OCI-LY1 (cell line): ENCODE measurements at regions not wholly inside any gene's neighbourhood (a gene's known extent, or its start where the extent isn't known, plus 50 kb on each side); places are given as distances from the start of the nearest gene placed in this dataset.

Experiments used
- H2AFZ ChIP-seq: fragments of 200-600 bp; sonication (generic), shearing (Covaris generic); 2 replicates; pipeline ENCODE4 v1.6.0; 2014; ENCODE audit warnings: antibody characterized with exemption, mild to moderate bottlenecking, low read length
- H3F3A ChIP-seq: fragments of 200-600 bp; sonication (generic), shearing (Covaris generic); 2 replicates; pipeline ENCODE4 v1.6.0; 2014; ENCODE audit warnings: mild to moderate bottlenecking, antibody characterized with exemption, low read length, moderate library complexity; ENCODE audit not compliant: insufficient read depth
- H3K27ac ChIP-seq: fragments of 200-600 bp; sonication (generic); 2 replicates; pipeline ENCODE4 v1.5.1; 2014; ENCODE audit warnings: low read length, mixed run types, mild to moderate bottlenecking, low read depth; ENCODE audit not compliant: poor library complexity, severe bottlenecking
- H3K27me3 ChIP-seq: fragments of 200-600 bp; sonication (generic); 2 replicates; pipeline ENCODE4 v1.6.0; 2014; ENCODE audit warnings: antibody characterized with exemption, mild to moderate bottlenecking, low read length, moderate library complexity; ENCODE audit not compliant: insufficient read depth
- H3K36me3 ChIP-seq: fragments of 200-600 bp; sonication (generic); 2 replicates; pipeline ENCODE4 v1.6.1; 2014; ENCODE audit warnings: mild to moderate bottlenecking, antibody characterized with exemption, low read length, moderate library complexity, mixed read lengths; ENCODE audit not compliant: insufficient read depth
- H3K4me1 ChIP-seq: fragments of 200-600 bp; sonication (generic); 2 replicates; pipeline ENCODE4 v1.5.1; 2014; ENCODE audit warnings: mild to moderate bottlenecking, low read length, moderate library complexity; ENCODE audit not compliant: insufficient read depth, severe bottlenecking
- H3K4me2 ChIP-seq: fragments of 200-600 bp; sonication (generic), shearing (Covaris generic); 2 replicates; pipeline ENCODE4 v1.6.1; 2014; ENCODE audit warnings: low read length
- H3K4me3 ChIP-seq: fragments of 200-600 bp; sonication (generic); 2 replicates; pipeline ENCODE4 v1.5.1; 2014; ENCODE audit warnings: low read length, low read depth, mild to moderate bottlenecking, mixed read lengths; ENCODE audit not compliant: poor library complexity, severe bottlenecking
- H3K79me2 ChIP-seq: fragments of 200-600 bp; shearing (Covaris generic); 2 replicates; pipeline ENCODE4 v1.6.1; 2016; ENCODE audit warnings: mixed run types, low read length, mixed read lengths; ENCODE audit not compliant: insufficient read depth
- H3K9ac ChIP-seq: fragments of 200-600 bp; sonication (generic), shearing (Covaris generic); 2 replicates; pipeline ENCODE4 v1.6.1; 2014; ENCODE audit warnings: mild to moderate bottlenecking, low read length, mixed read lengths
- H3K9me2 ChIP-seq: fragments of 200-600 bp; sonication (generic), shearing (Covaris generic); 2 replicates; pipeline ENCODE4 v1.6.1; 2014; ENCODE audit warnings: low read depth, mild to moderate bottlenecking, low read length, mixed read lengths
- H3K9me3 ChIP-seq: fragments of 200-600 bp; shearing (Covaris generic); 2 replicates; pipeline ENCODE4 v1.6.1; 2014; ENCODE audit warnings: low read length, mixed read lengths
- H4K20me1 ChIP-seq: fragments of 200-600 bp; sonication (generic), shearing (Covaris generic); 2 replicates; pipeline ENCODE4 v1.6.0; 2016; ENCODE audit warnings: mild to moderate bottlenecking, low read length; ENCODE audit not compliant: insufficient read depth
- EZH2 ChIP-seq: fragments of 200-600 bp; sonication (generic), shearing (Covaris generic); IDR thresholded peaks from 2 replicates; pipeline ENCODE4 v1.8.0; 2017; ENCODE audit warnings: borderline replicate concordance, mixed run types, mild to moderate bottlenecking, antibody characterized with exemption, low read length, moderate library complexity, mixed read lengths
- TF ChIP-seq, protein P1 (sequence below): fragments of 200-600 bp; sonication (generic), shearing (Covaris generic); IDR thresholded peaks from 2 replicates; pipeline ENCODE4 v1.5.1; 2017; ENCODE audit warnings: mild to moderate bottlenecking, antibody characterized with exemption, low read length, moderate library complexity, mixed read lengths

- H3K9me2 ChIP-seq: no peaks in the 10 kb centered on the region
- no peaks in the 10 kb centered on the region for H3F3A ChIP-seq
- no peak for TF ChIP-seq EZH2
- TF ChIP-seq, protein P1, sequence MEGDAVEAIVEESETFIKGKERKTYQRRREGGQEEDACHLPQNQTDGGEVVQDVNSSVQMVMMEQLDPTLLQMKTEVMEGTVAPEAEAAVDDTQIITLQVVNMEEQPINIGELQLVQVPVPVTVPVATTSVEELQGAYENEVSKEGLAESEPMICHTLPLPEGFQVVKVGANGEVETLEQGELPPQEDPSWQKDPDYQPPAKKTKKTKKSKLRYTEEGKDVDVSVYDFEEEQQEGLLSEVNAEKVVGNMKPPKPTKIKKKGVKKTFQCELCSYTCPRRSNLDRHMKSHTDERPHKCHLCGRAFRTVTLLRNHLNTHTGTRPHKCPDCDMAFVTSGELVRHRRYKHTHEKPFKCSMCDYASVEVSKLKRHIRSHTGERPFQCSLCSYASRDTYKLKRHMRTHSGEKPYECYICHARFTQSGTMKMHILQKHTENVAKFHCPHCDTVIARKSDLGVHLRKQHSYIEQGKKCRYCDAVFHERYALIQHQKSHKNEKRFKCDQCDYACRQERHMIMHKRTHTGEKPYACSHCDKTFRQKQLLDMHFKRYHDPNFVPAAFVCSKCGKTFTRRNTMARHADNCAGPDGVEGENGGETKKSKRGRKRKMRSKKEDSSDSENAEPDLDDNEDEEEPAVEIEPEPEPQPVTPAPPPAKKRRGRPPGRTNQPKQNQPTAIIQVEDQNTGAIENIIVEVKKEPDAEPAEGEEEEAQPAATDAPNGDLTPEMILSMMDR: no peak
- H4K20me1 ChIP-seq: no peaks in the 10 kb centered on the region
- H3K36me3 ChIP-seq: no peaks in the 10 kb centered on the region
- no peak overlapping the region for H3K4me2 ChIP-seq
- H3K79me2 ChIP-seq: no peaks in the 10 kb centered on the region
- H3K9ac ChIP-seq: no peak overlapping the region
- H3K4me3 ChIP-seq: no peak overlapping the region
- H3K4me1 ChIP-seq: no peaks in the 10 kb centered on the region
- H3K9me3 ChIP-seq: no peaks in the 10 kb centered on the region
- no peak overlapping the region for H3K27ac ChIP-seq
- H3K27me3 ChIP-seq: no peaks in the 10 kb centered on the region
- H2AFZ ChIP-seq: no peak overlapping the region
Measured at GRCh38 chr16:62353355-62353754, 317.1 kb upstream of the CDH8 start.

GRCh38 chr16:62342216-62342615 lies 306.0 kb upstream of the CDH8 start:
- Histone ChIP-seq H3F3A (no peaks in the 10 kb centered on the region), H3K4me2 (no peak overlapping the region), H3K9me2 (no peaks in the 10 kb centered on the region), H3K4me3 (no peak overlapping the region), H3K27ac (no peak overlapping the region), H3K4me1 (no peaks in the 10 kb centered on the region), H3K79me2 (no peaks in the 10 kb centered on the region), H2AFZ (no peak overlapping the region), H3K27me3 (no peaks in the 10 kb centered on the region), H3K36me3 (no peaks in the 10 kb centered on the region), H3K9ac (no peak overlapping the region), H4K20me1 (no peaks in the 10 kb centered on the region), H3K9me3 (no peaks in the 10 kb centered on the region)
- TF ChIP-seq EZH2: no peak
- TF ChIP-seq, protein P1: no peak

GRCh38 chr16:62335356-62335755 lies 299.1 kb upstream of the CDH8 start:
- H3K36me3 ChIP-seq: no peaks in the 10 kb centered on the region
- H3K9me2 ChIP-seq: no peaks in the 10 kb centered on the region
- no peaks in the 10 kb centered on the region for H3K27me3 ChIP-seq
- no peak overlapping the region for H3K27ac ChIP-seq
- H2AFZ ChIP-seq: no peak overlapping the region
- H3K9ac ChIP-seq: no peak overlapping the region
- no peak overlapping the region for H3K4me2 ChIP-seq
- H4K20me1 ChIP-seq: no peaks in the 10 kb centered on the region
- H3K4me1 ChIP-seq: no peaks in the 10 kb centered on the region
- H3K79me2 ChIP-seq: no peaks in the 10 kb centered on the region
- H3K9me3 ChIP-seq: no peaks in the 10 kb centered on the region
- no peak overlapping the region for H3K4me3 ChIP-seq
- TF ChIP-seq, protein P1: no peak
- no peak for TF ChIP-seq EZH2
- no peaks in the 10 kb centered on the region for H3F3A ChIP-seq
